IMR-90 (cell line): ENCODE measurements at regions not wholly inside any gene's neighbourhood (a gene's known extent, or its start where the extent isn't known, plus 50 kb on each side); places are given as distances from the start of the nearest gene placed in this dataset.

Source experiments
- ATAC-seq: fragments of 200-7000 bp; cut with Tn5 transposase; 2 replicates; pipeline ENCODE4 v1.9.1; 2020; ENCODE audit warnings: low read depth, mild to moderate bottlenecking, moderate library complexity
- BruUV-seq: library from RNA; stranded (reverse); fragments of 400-500 nt; replicated peaks from 2 replicates; lab custom pipeline; 2021; lab: Mats Ljungman, UMichigan
- CTCF ChIA-PET: fragments of 300-600 bp; formaldehyde crosslinking; extraction: SDS; loops from one replicate; lab custom pipeline; 2021; ENCODE audit warnings: antibody characterized with exemption; lab: Yijun Ruan, JAX
- POLR2A ChIA-PET: fragments of 300-600 bp; sonication (Branson Sonifier 250); formaldehyde crosslinking; loops from one replicate; lab custom pipeline; 2022; ENCODE audit warnings: antibody characterized with exemption; ENCODE audit not compliant: unreplicated experiment; lab: Charles Lee
- DNase-seq: peaks from one replicate; pipeline ENCODE4 v3.0.0; 2013
- H2AFZ ChIP-seq: replicated peaks from 2 replicates; pipeline ENCODE3; 2013; ENCODE audit warnings: low read length, mild to moderate bottlenecking; ENCODE audit not compliant: poor library complexity
- H2AK5ac ChIP-seq: 2 replicates; pipeline ENCODE4 v1.6.1; 2013; ENCODE audit warnings: low read depth, low read length, inconsistent platforms
- H2AK9ac ChIP-seq: replicated peaks from 2 replicates; pipeline ENCODE3; 2013; ENCODE audit warnings: mild to moderate bottlenecking, low read depth, low read length, moderate library complexity; ENCODE audit not compliant: poor library complexity
- H2BK120ac ChIP-seq: 2 replicates; pipeline ENCODE4 v1.6.1; 2013; ENCODE audit warnings: low read depth, low read length, inconsistent platforms
- H2BK15ac ChIP-seq: 3 replicates; pipeline ENCODE4 v1.6.1; 2013; ENCODE audit warnings: low read depth, low read length, inconsistent platforms
- H2BK20ac ChIP-seq: 2 replicates; pipeline ENCODE4 v1.6.1; 2013; ENCODE audit warnings: low read depth, mild to moderate bottlenecking, inconsistent platforms, low read length, moderate library complexity
- H2BK5ac ChIP-seq: 2 replicates; pipeline ENCODE4 v1.6.1; 2013; ENCODE audit warnings: mild to moderate bottlenecking, low read depth, low read length, inconsistent platforms; ENCODE audit not compliant: poor library complexity, severe bottlenecking
- H3K14ac ChIP-seq: replicated peaks from 2 replicates; pipeline ENCODE4 v1.6.1; 2013; ENCODE audit warnings: low read depth, low read length, inconsistent platforms
- H3K18ac ChIP-seq: 2 replicates; pipeline ENCODE4 v1.6.1; 2013; ENCODE audit warnings: low read depth, low read length, control low read depth
- H3K23ac ChIP-seq: 2 replicates; pipeline ENCODE4 v1.6.1; 2013; ENCODE audit warnings: low read depth, low read length, inconsistent platforms
- H3K27ac ChIP-seq: 2 replicates; pipeline ENCODE4 v1.5.1; 2013; ENCODE audit warnings: mild to moderate bottlenecking, control low read depth, low read length; ENCODE audit not compliant: insufficient read depth
- H3K27me3 ChIP-seq: 2 replicates; pipeline ENCODE4 v1.6.1; 2013; ENCODE audit warnings: low read length; ENCODE audit not compliant: control insufficient read depth, insufficient read depth
- H3K36me3 ChIP-seq: 2 replicates; pipeline ENCODE4 v1.6.1; 2013; ENCODE audit warnings: low read length, mixed read lengths; ENCODE audit not compliant: control insufficient read depth, insufficient read depth
- H3K4ac ChIP-seq: 2 replicates; pipeline ENCODE4 v1.6.1; 2013; ENCODE audit warnings: low read depth, low read length, inconsistent platforms
- H3K4me1 ChIP-seq: 2 replicates; pipeline ENCODE4 v1.6.1; 2013; ENCODE audit warnings: low read length, mixed read lengths; ENCODE audit not compliant: control insufficient read depth, insufficient read depth
- H3K4me2 ChIP-seq: 2 replicates; pipeline ENCODE4 v1.6.1; 2013; ENCODE audit warnings: low read depth, mild to moderate bottlenecking, control low read depth, low read length, moderate library complexity
- H3K4me3 ChIP-seq: 2 replicates; pipeline ENCODE4 v1.5.1; 2013; ENCODE audit warnings: low read depth, mild to moderate bottlenecking, control low read depth, low read length, moderate library complexity; ENCODE audit not compliant: insufficient read depth
- H3K56ac ChIP-seq: 2 replicates; pipeline ENCODE4 v1.6.1; 2013; ENCODE audit warnings: low read length, inconsistent platforms; ENCODE audit not compliant: insufficient read depth; ENCODE audit errors: extremely low read depth
- H3K79me1 ChIP-seq, 2 experiments: 2 replicates each; pipeline ENCODE4 v1.6.1; 2013; ENCODE audit warnings: low read length in 2 of 2, inconsistent platforms in 1 of 2, low read depth in 1 of 2
- H3K9ac ChIP-seq: 2 replicates; pipeline ENCODE4 v1.6.1; 2013; ENCODE audit warnings: low read depth, low read length, control low read depth
- H3K9me1 ChIP-seq: 2 replicates; pipeline ENCODE4 v1.6.1; 2013; ENCODE audit warnings: low read length, inconsistent platforms; ENCODE audit not compliant: insufficient read depth
- H3K9me3 ChIP-seq: 2 replicates; pipeline ENCODE4 v1.6.1; 2013; ENCODE audit warnings: low read length; ENCODE audit not compliant: control insufficient read depth, insufficient read depth
- H4K20me1 ChIP-seq: 2 replicates; pipeline ENCODE4 v1.6.1; 2013; ENCODE audit warnings: low read length, inconsistent platforms; ENCODE audit not compliant: insufficient read depth
- H4K5ac ChIP-seq: 2 replicates; pipeline ENCODE4 v1.6.1; 2013; ENCODE audit warnings: mild to moderate bottlenecking, low read depth, low read length, control low read depth
- H4K8ac ChIP-seq, 2 experiments: 2 replicates each; pipeline ENCODE4 v1.6.1; 2013; ENCODE audit warnings: low read depth in 2 of 2, low read length in 2 of 2, control low read depth in 1 of 2, inconsistent platforms in 1 of 2
- H4K91ac ChIP-seq: 2 replicates; pipeline ENCODE4 v1.6.1; 2013; ENCODE audit warnings: low read depth, low read length, inconsistent platforms; ENCODE audit not compliant: insufficient read depth
- BHLHE40 ChIP-seq: fragments of 150-350 bp; IDR thresholded peaks from 2 replicates; pipeline ENCODE4 v1.6.1; 2016; ENCODE audit warnings: mild to moderate bottlenecking, low read depth, low read length
- CEBPB ChIP-seq: IDR thresholded peaks from 2 replicates; pipeline ENCODE4 v1.6.1; 2012; ENCODE audit warnings: low read depth, low read length, improper control_type of control experiment
- CHD1 ChIP-seq: IDR thresholded peaks from 2 replicates; pipeline ENCODE4 v1.6.1; 2012; ENCODE audit warnings: low read depth, low read length, improper control_type of control experiment
- CTCF ChIP-seq: conservative IDR thresholded peaks from 2 replicates; pipeline ENCODE4 v1.5.1; 2012; ENCODE audit warnings: mild to moderate bottlenecking, low read depth, low read length, improper control_type of control experiment
- ELK1 ChIP-seq: fragments of 150-350 bp; IDR thresholded peaks from 2 replicates; pipeline ENCODE4 v1.6.1; 2016; ENCODE audit warnings: low read depth, mild to moderate bottlenecking, low read length, moderate library complexity, borderline replicate concordance
- FOS ChIP-seq: fragments of 150-350 bp; IDR thresholded peaks from 2 replicates; pipeline ENCODE4 v1.6.1; 2016; ENCODE audit warnings: low read depth, low read length
- MAFK ChIP-seq: IDR thresholded peaks from 2 replicates; pipeline ENCODE4 v1.6.1; 2012; ENCODE audit warnings: low read depth, low read length, improper control_type of control experiment
- MAZ ChIP-seq: IDR thresholded peaks from 2 replicates; pipeline ENCODE4 v1.6.1; 2012; ENCODE audit warnings: low read depth, mild to moderate bottlenecking, low read length, improper control_type of control experiment, moderate library complexity, borderline replicate concordance
- MXI1 ChIP-seq: IDR thresholded peaks from 2 replicates; pipeline ENCODE4 v1.6.1; 2012; ENCODE audit warnings: low read depth, mild to moderate bottlenecking, low read length, moderate library complexity, borderline replicate concordance
- NFE2L2 ChIP-seq: fragments of 150-350 bp; IDR thresholded peaks from 2 replicates; pipeline ENCODE4 v1.6.1; 2016; ENCODE audit warnings: low read depth, mild to moderate bottlenecking, low read length
- POLR2A ChIP-seq: IDR thresholded peaks from 2 replicates; pipeline ENCODE4 v1.6.1; 2012; ENCODE audit warnings: mild to moderate bottlenecking, low read depth, low read length
- RAD21 ChIP-seq: IDR thresholded peaks from 2 replicates; pipeline ENCODE4 v1.6.1; 2012; ENCODE audit warnings: low read length, improper control_type of control experiment
- RFX5 ChIP-seq: IDR thresholded peaks from 2 replicates; pipeline ENCODE4 v1.8.0; 2012; ENCODE audit warnings: low read depth, mild to moderate bottlenecking, low read length, moderate library complexity
- SMC3 ChIP-seq: fragments of 150-350 bp; IDR thresholded peaks from 2 replicates; pipeline ENCODE4 v1.6.1; 2016; ENCODE audit warnings: low read depth, mild to moderate bottlenecking, antibody characterized with exemption, low read length, moderate library complexity
- USF2 ChIP-seq: fragments of 150-350 bp; IDR thresholded peaks from 2 replicates; pipeline ENCODE4 v1.6.1; 2017; ENCODE audit warnings: mild to moderate bottlenecking, antibody characterized with exemption, low read length, low read depth
- WGBS, 2 experiments: methylation state at CpG; one replicate each; pipeline versions ENCODE4 v1.1.5 to v1.1.7; 2013; ENCODE audit warnings: missing lambda C conversion rate in 2 of 2; ENCODE audit not compliant: insufficient read length in 1 of 2; ENCODE audit errors: extremely low coverage in 2 of 2; 5-methylcytosine and 5-hydroxymethylcytosine counted together
- dilution Hi-C: fragments of 300-500 bp; cut with HindIII; formaldehyde crosslinking; loops from one replicate; pipeline ENCODE4 v1.14.3; 2018; ENCODE audit warnings: low sequenced_read_pairs; ENCODE audit not compliant: unreplicated experiment
- in situ Hi-C: fragments of 300-500 bp; cut with MboI; formaldehyde crosslinking; loops from 3 replicates; pipeline ENCODE4 v1.14.3; 2019; ENCODE audit warnings: low sequenced_read_pairs, inconsistent platforms, mixed read lengths
- intact Hi-C: fragments of 100-400 bp; cut with micrococcal nuclease; formaldehyde crosslinking; loops from 2 replicates; pipeline ENCODE4 v1.10.0; 2022

- ChIA-PET CTCF (no interaction called here), POLR2A (interaction anchor here (0.8 to 1.6 kb wide), 2 partner anchors 85 to 1016 kb away, joined by 6 to 7 read pairs; no protein-coding TSS in a partner anchor)
- H3K18ac ChIP-seq = peak overlapping the region; percentile 99
- no peak overlapping the region for H3K9ac ChIP-seq
- H2BK5ac ChIP-seq = peak overlapping the region; percentile 68
- peak overlapping the region; percentile 51 for H2BK15ac ChIP-seq
- H2BK20ac ChIP-seq = peak overlapping the region; percentile 87
- no CpG with 5 or more reads among the region's 3 CpGs for WGBS, 2 experiments
- H4K8ac ChIP-seq = peak overlapping the region; percentile 67 to 72; a peak in 3 of 4 replicates
- no peaks in the 10 kb centered on the region for H4K20me1 ChIP-seq
- H4K91ac ChIP-seq = peak overlapping the region; percentile 90
- H3K23ac ChIP-seq = peak overlapping the region; percentile 52
- no peak overlapping the region for H2AFZ ChIP-seq
- no peaks in the 10 kb centered on the region for H3K27me3 ChIP-seq
- in situ Hi-C loops = loop anchor here (5.0 to 25.0 kb wide), 4 partner anchors 197 to 1195 kb away; no protein-coding TSS in a partner anchor
- no peak overlapping the region; the same call in 1 of the 2 replicates for H3K4me2 ChIP-seq
- no peaks in the 10 kb centered on the region for H3K36me3 ChIP-seq
- peak overlapping the region; percentile 100 for H2BK120ac ChIP-seq
- no peak for DNase-seq
- peak overlapping the region; percentile 44 for H3K14ac ChIP-seq
- H3K9me1 ChIP-seq = peaks cover 26% of the 10 kb centered on the region
- dilution Hi-C loops = no loop called here
- peak overlapping the region; percentile 93 for H2AK5ac ChIP-seq
- no TSS peak for BruUV-seq
- no peak for ATAC-seq
- H3K27ac ChIP-seq = peak overlapping the region; percentile 71; the same call in 1 of the 2 replicates
- H3K79me1 ChIP-seq = no peaks in the 10 kb centered on the region
- peak overlapping the region; percentile 93 for H3K4ac ChIP-seq
- H2AK9ac ChIP-seq = peak overlapping the region; percentile 49
- intact Hi-C loops = loop anchor here (2.0 to 5.0 kb wide), 4 partner anchors 87 to 1192 kb away; no protein-coding TSS in a partner anchor
- peaks cover 41% of the 10 kb centered on the region for H3K4me1 ChIP-seq
- H3K9me3 ChIP-seq = no peaks in the 10 kb centered on the region
- peak overlapping the region; percentile 66 for H4K5ac ChIP-seq
- H3K4me3 ChIP-seq = no peak overlapping the region
- H3K56ac ChIP-seq = no peak overlapping the region
- TF ChIP-seq RAD21 = no peak
- TF ChIP-seq USF2 = no peak
- no peak for TF ChIP-seq CEBPB
- no peak for TF ChIP-seq ELK1
- TF ChIP-seq SMC3 = no peak
- TF ChIP-seq BHLHE40 = no peak
- no peak for TF ChIP-seq RFX5
- TF ChIP-seq MAFK = no peak
- TF ChIP-seq NFE2L2 = no peak
- TF ChIP-seq POLR2A = no peak
- TF ChIP-seq MXI1 = no peak
- no peak for TF ChIP-seq FOS
- TF ChIP-seq CHD1 = no peak
- no peak for TF ChIP-seq CTCF
- TF ChIP-seq MAZ = no peak
These were observed 293.2 kb downstream of the TNS1 start for GRCh38 chr2:217709478-217710210.
